A549 (cell line): ENCODE measurements at regions not wholly inside any gene's neighbourhood (a gene's known extent, or its start where the extent isn't known, plus 50 kb on each side); places are given as distances from the start of the nearest gene placed in this dataset.

Experiments
- ATAC-seq, 2 experiments: fragments of 200-7000 bp in 1 of 2; fragments of >200 bp in 1 of 2; cut with Nextera tagmentation in 1 of 2; cut with Tn5 transposase in 1 of 2; 3 replicates each; pipeline versions ENCODE4 v1.8.0 to v1.9.1; 2018 to 2020; ENCODE audit warnings: mild to moderate bottlenecking in 1 of 2, moderate library complexity in 1 of 2
- CTCF ChIA-PET: fragments of 300-600 bp; sonication (Branson Sonifier 250); formaldehyde crosslinking; extraction: SDS; loops from one replicate; lab custom pipeline; 2021; ENCODE audit warnings: antibody characterized with exemption, inconsistent platforms; lab: Yijun Ruan, JAX
- POLR2A ChIA-PET: fragments of 350-600 bp; formaldehyde crosslinking; extraction: SDS; loops from one replicate; lab custom pipeline; 2021; ENCODE audit warnings: antibody characterized with exemption, inconsistent platforms; lab: Yijun Ruan, JAX
- DNase-seq, 2 experiments: peaks; one replicate each; pipeline versions ENCODE4 v3.0.0 to v3.0.0-alpha.2; 2011 to 2016; ENCODE audit warnings: low read depth in 1 of 2, low spot score in 1 of 2
- FAIRE-seq: peaks from 2 replicates; lab custom pipeline; 2011; peaks lifted over from hg19 to GRCh38; lab: Jason Lieb, UNC
- H3K27ac ChIP-seq, 2 experiments: fragments of >200 bp; sonication (Bioruptor Twin); formaldehyde crosslinking; 3 replicates each; pipeline ENCODE4 v1.5.1; 2016 to 2017
- H3K4me1 ChIP-seq: fragments of >200 bp; sonication (Bioruptor Twin); formaldehyde crosslinking; 3 replicates; pipeline ENCODE4 v1.6.1; 2016
- H3K4me2 ChIP-seq: fragments of >200 bp; sonication (Bioruptor Twin); formaldehyde crosslinking; 3 replicates; pipeline ENCODE4 v1.6.1; 2016
- H3K4me3 ChIP-seq: fragments of >200 bp; sonication (Bioruptor Twin); formaldehyde crosslinking; 3 replicates; pipeline ENCODE4 v1.5.1; 2016
- H3K9me3 ChIP-seq: fragments of >200 bp; sonication (Bioruptor Twin); formaldehyde crosslinking; 3 replicates; pipeline ENCODE4 v1.6.1; 2016
- BHLHE40 ChIP-seq: IDR thresholded peaks from 2 replicates; pipeline ENCODE4 v1.6.1; 2012; ENCODE audit warnings: low read depth, low read length, inconsistent platforms
- CBX8 ChIP-seq: fragments of 200-600 bp; sonication (generic); IDR thresholded peaks from 2 replicates; pipeline ENCODE4 v1.6.1; 2016
- CEBPB ChIP-seq, 2 experiments: fragments of >200 bp in 1 of 2; sonication (Bioruptor Twin) in 1 of 2; formaldehyde crosslinking in 1 of 2; IDR thresholded peaks; 2 replicates each; pipeline ENCODE4 v1.6.1; 2012 to 2016
- CHD2 ChIP-seq: fragments of 150-350 bp; IDR thresholded peaks from 2 replicates; pipeline ENCODE4 v1.6.1; 2014; ENCODE audit warnings: low read length; ENCODE audit not compliant: partially characterized antibody
- CTCF ChIP-seq: fragments of >200 bp; sonication (Bioruptor Twin); formaldehyde crosslinking; IDR thresholded peaks from 3 replicates; pipeline ENCODE4 v1.5.1; 2016
- EHF ChIP-seq: fragments of 250-450 bp; sonication (Bioruptor Pico); IDR thresholded peaks from 2 replicates; pipeline ENCODE4 v1.5.0; 2020; ENCODE audit warnings: mild to moderate bottlenecking
- EP300 ChIP-seq, 2 experiments: fragments of >200 bp; sonication (Bioruptor Twin); formaldehyde crosslinking; IDR thresholded peaks; 2 replicates in 1 of 2; 3 replicates in 1 of 2; pipeline ENCODE4 v1.6.1; 2016 to 2017
- FOSB ChIP-seq: fragments of 250-450 bp; sonication (Bioruptor Pico); IDR thresholded peaks from 2 replicates; pipeline ENCODE4 v1.5.0; 2020; ENCODE audit warnings: mild to moderate bottlenecking, moderate library complexity
- FOSL2 ChIP-seq, 2 experiments: fragments of 450-650 bp in 1 of 2; fragments of >200 bp in 1 of 2; sonication (Bioruptor Twin) in 1 of 2; formaldehyde crosslinking; IDR thresholded peaks; 2 replicates each; pipeline versions ENCODE4 v1.5.0 to v1.6.1; 2016 to 2020; ENCODE audit warnings: mild to moderate bottlenecking in 1 of 2, moderate library complexity in 1 of 2
- HDAC2 ChIP-seq: fragments of 200-600 bp; sonication (generic); IDR thresholded peaks from 2 replicates; pipeline ENCODE4 v1.6.1; 2016
- HOXA7 ChIP-seq: fragments of 250-450 bp; sonication (Bioruptor Pico); IDR thresholded peaks from 2 replicates; pipeline ENCODE4 v1.5.0; 2020; ENCODE audit warnings: mild to moderate bottlenecking, moderate library complexity
- KDM1A ChIP-seq: fragments of 200-600 bp; sonication (generic); IDR thresholded peaks from 2 replicates; pipeline ENCODE4 v1.6.1; 2016; ENCODE audit warnings: low read depth, mild to moderate bottlenecking
- KDM5A ChIP-seq: fragments of 200-600 bp; sonication (generic); IDR thresholded peaks from 2 replicates; pipeline ENCODE4 v1.6.1; 2016; ENCODE audit warnings: antibody characterized with exemption, mild to moderate bottlenecking
- MAFK ChIP-seq: fragments of 450-650 bp; IDR thresholded peaks from 2 replicates; pipeline ENCODE4 v1.6.1; 2014; ENCODE audit not compliant: partially characterized antibody
- MAX ChIP-seq: IDR thresholded peaks from 2 replicates; pipeline ENCODE4 v1.6.1; 2012
- NPAS2 ChIP-seq: fragments of 250-450 bp; sonication (Bioruptor Pico); IDR thresholded peaks from 2 replicates; pipeline ENCODE4 v1.8.0; 2022; ENCODE audit warnings: mild to moderate bottlenecking, moderate library complexity, borderline replicate concordance
- NR3C1 ChIP-seq: fragments of >200 bp; sonication (Bioruptor Twin); formaldehyde crosslinking; IDR thresholded peaks from 3 replicates; pipeline ENCODE4 v1.6.1; 2017
- PBX3 ChIP-seq: IDR thresholded peaks from 2 replicates; pipeline ENCODE4 v1.6.1; 2012
- POLR2A ChIP-seq: IDR thresholded peaks from 2 replicates; pipeline ENCODE4 v1.6.1; 2012; ENCODE audit warnings: mild to moderate bottlenecking, low read length
- RFX5 ChIP-seq: fragments of 450-650 bp; IDR thresholded peaks from 2 replicates; pipeline ENCODE4 v1.7.1; 2014; ENCODE audit warnings: antibody characterized with exemption, mild to moderate bottlenecking, moderate library complexity
- RNF2 ChIP-seq: fragments of 200-600 bp; sonication (generic); IDR thresholded peaks from 2 replicates; pipeline ENCODE4 v1.6.1; 2016; ENCODE audit warnings: low read depth, mild to moderate bottlenecking, antibody characterized with exemption, moderate library complexity, borderline replicate concordance
- TFCP2L1 ChIP-seq: fragments of 250-450 bp; sonication (Bioruptor Pico); IDR thresholded peaks from 2 replicates; pipeline ENCODE4 v1.5.0; 2021; ENCODE audit warnings: mild to moderate bottlenecking
- TP53 ChIP-seq: fragments of 250-450 bp; sonication (Bioruptor Pico); IDR thresholded peaks from 2 replicates; pipeline ENCODE4 v1.5.0; 2021; ENCODE audit warnings: mild to moderate bottlenecking, moderate library complexity
- USF2 ChIP-seq: fragments of 450-650 bp; IDR thresholded peaks from 2 replicates; pipeline ENCODE4 v1.6.1; 2014; ENCODE audit warnings: antibody characterized with exemption
- ZFP36 ChIP-seq: fragments of 450-650 bp; IDR thresholded peaks from 2 replicates; pipeline ENCODE4 v1.6.1; 2014; ENCODE audit warnings: borderline replicate concordance; ENCODE audit not compliant: partially characterized antibody
- ZSCAN20 ChIP-seq: fragments of 250-450 bp; sonication (Bioruptor Pico); IDR thresholded peaks from 2 replicates; pipeline ENCODE4 v1.8.0; 2022; ENCODE audit warnings: mild to moderate bottlenecking, moderate library complexity
- WGBS: methylation state at CpG from one replicate; pipeline ENCODE4 v1.1.6; 2017; ENCODE audit errors: missing lambda C conversion rate; 5-methylcytosine and 5-hydroxymethylcytosine counted together
- TF ChIP-seq, protein P1 (sequence below): fragments of 150-350 bp; IDR thresholded peaks from 2 replicates; pipeline ENCODE4 v1.6.1; 2014; ENCODE audit warnings: low read depth, mild to moderate bottlenecking, low read length
- TF ChIP-seq, protein P2 (sequence below): fragments of >200 bp; sonication (Bioruptor Twin); formaldehyde crosslinking; IDR thresholded peaks from 3 replicates; pipeline ENCODE4 v1.6.1; 2016

DNA sequence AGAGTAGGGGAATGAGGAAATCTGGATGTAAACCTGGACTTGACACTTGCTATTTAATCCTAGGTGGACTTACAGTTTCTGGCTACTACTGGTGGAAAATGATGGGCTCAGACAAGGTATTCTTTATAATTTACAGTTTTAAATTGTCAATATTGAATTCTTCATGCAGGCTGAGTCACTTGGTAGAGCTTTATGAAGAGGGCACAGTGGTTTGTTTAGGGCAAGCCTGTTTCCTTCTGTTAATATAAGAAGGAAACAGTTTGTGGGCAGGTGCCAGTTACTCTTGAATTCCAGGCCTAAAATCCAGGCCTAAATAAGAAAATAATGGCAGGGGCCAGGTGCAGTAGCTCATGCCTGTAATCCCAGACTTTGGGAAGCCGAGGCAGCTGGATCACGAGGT lies 355.8 kb upstream of the RGS6 start:
- H3K4me2 ChIP-seq = no peak overlapping the region
- TF ChIP-seq POLR2A = no peak
- no peak for TF ChIP-seq PBX3
- no peak for TF ChIP-seq KDM1A
- TF ChIP-seq MAFK = no peak
- no peak for TF ChIP-seq MAX
- TF ChIP-seq CHD2 = no peak
- TF ChIP-seq EHF = no peak
- TF ChIP-seq TFCP2L1 (CRISPR knock-in tag) = no peak
- no peak for TF ChIP-seq EP300 (IDR thresholded peaks at IDR 0.05)
- no peak for TF ChIP-seq KDM5A
- no peak for TF ChIP-seq ZFP36
- TF ChIP-seq, all 56 proteins: peak for 0
- no peak for ATAC-seq
- no peak overlapping the region for H3K4me3 ChIP-seq
- H3K9me3 ChIP-seq = no peaks in the 10 kb centered on the region
- WGBS = 65% methylated on average over 2 of the region's 2 CpGs
- H3K4me1 ChIP-seq = peaks cover 17% of the 10 kb centered on the region
- DNase-seq = no peak
- peak overlapping the region in 1 of 2 experiments; percentile 24; a peak in 1 of 6 replicates for H3K27ac ChIP-seq
- FAIRE-seq = no peak
- CTCF ChIA-PET = interaction anchor here (1.0 kb wide), 1 partner anchor 278 kb away, joined by 3 read pairs; no protein-coding TSS in a partner anchor
- POLR2A ChIA-PET = no interaction called here

GRCh38 chr14:71579331-71579730 lies 352.9 kb upstream of the RGS6 start:
- ATAC-seq (no peak), DNase-seq (no peak), FAIRE-seq (no peak)
- no peak overlapping the region for H3K4me2 ChIP-seq
- 62% methylated on average over 3 of the region's 3 CpGs for WGBS
- ChIA-PET POLR2A (no interaction called here), CTCF (no interaction called here)
- no peak overlapping the region for H3K4me3 ChIP-seq
- no peak overlapping the region for H3K27ac ChIP-seq
- H3K4me1 ChIP-seq = peaks cover 28% of the 10 kb centered on the region
- no peaks in the 10 kb centered on the region for H3K9me3 ChIP-seq
- TF ChIP-seq MAFK = no peak
- no peak for TF ChIP-seq FOSL2 (IDR thresholded peaks at IDR 0.05)
- TF ChIP-seq FOSL2 (CRISPR knock-in tag; IDR thresholded peaks at IDR 0.05) = no peak
- TF ChIP-seq HOXA7 (CRISPR knock-in tag) = no peak
- TF ChIP-seq CBX8 = no peak
- TF ChIP-seq RNF2 = no peak
- TF ChIP-seq NR3C1 = no peak
- TF ChIP-seq, protein P1, sequence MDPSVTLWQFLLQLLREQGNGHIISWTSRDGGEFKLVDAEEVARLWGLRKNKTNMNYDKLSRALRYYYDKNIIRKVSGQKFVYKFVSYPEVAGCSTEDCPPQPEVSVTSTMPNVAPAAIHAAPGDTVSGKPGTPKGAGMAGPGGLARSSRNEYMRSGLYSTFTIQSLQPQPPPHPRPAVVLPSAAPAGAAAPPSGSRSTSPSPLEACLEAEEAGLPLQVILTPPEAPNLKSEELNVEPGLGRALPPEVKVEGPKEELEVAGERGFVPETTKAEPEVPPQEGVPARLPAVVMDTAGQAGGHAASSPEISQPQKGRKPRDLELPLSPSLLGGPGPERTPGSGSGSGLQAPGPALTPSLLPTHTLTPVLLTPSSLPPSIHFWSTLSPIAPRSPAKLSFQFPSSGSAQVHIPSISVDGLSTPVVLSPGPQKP = no peak
- TF ChIP-seq KDM5A = no peak
- TF ChIP-seq CEBPB (IDR thresholded peaks at IDR 0.05) = no peak
- no peak for TF ChIP-seq NPAS2
- TF ChIP-seq USF2 = no peak

- H3K4me1 ChIP-seq = peaks cover 11% of the 10 kb centered on the region; the same call in 2 of the 3 replicates
- H3K9me3 ChIP-seq = no peaks in the 10 kb centered on the region
- WGBS = 88% methylated on average over 1 of the region's 1 CpG
- DNase-seq (no peak), FAIRE-seq (no peak), ATAC-seq (no peak)
- POLR2A ChIA-PET = no interaction called here
- CTCF ChIA-PET = interaction anchor here (1.2 kb wide), 1 partner anchor 14 kb away, joined by 3 read pairs; no protein-coding TSS in a partner anchor
- no peak overlapping the region for H3K4me2 ChIP-seq
- H3K4me3 ChIP-seq = no peak overlapping the region
- no peak overlapping the region for H3K27ac ChIP-seq
- TF ChIP-seq MAX (no peak), EHF (no peak), CBX8 (no peak), ZSCAN20 (CRISPR knock-in tag) (no peak), CTCF (no peak), POLR2A (no peak), NPAS2 (no peak), FOSL2 (IDR thresholded peaks at IDR 0.05) (no peak), FOSL2 (CRISPR knock-in tag; IDR thresholded peaks at IDR 0.05) (no peak), HDAC2 (no peak), TP53 (no peak), NR3C1 (no peak), FOSB (CRISPR knock-in tag) (no peak), PBX3 (no peak), BHLHE40 (no peak), RFX5 (no peak)
- TF ChIP-seq, protein P2, sequence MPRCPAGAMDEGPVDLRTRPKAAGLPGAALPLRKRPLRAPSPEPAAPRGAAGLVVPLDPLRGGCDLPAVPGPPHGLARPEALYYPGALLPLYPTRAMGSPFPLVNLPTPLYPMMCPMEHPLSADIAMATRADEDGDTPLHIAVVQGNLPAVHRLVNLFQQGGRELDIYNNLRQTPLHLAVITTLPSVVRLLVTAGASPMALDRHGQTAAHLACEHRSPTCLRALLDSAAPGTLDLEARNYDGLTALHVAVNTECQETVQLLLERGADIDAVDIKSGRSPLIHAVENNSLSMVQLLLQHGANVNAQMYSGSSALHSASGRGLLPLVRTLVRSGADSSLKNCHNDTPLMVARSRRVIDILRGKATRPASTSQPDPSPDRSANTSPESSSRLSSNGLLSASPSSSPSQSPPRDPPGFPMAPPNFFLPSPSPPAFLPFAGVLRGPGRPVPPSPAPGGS = no peak
Observed at GRCh38 chr14:71582705-71583104, 349.5 kb upstream of the RGS6 start.
